ENCODE measurements at regions not wholly inside any gene's neighbourhood (a gene's known extent, or its start where the extent isn't known, plus 50 kb on each side); places are given as distances from the start of the nearest gene placed in this dataset.

- no peak for TF ChIP-seq TBL1XR1 (IDR thresholded peaks at IDR 0.05; ENCODE audit: low read depth, low read length)
- TF ChIP-seq ATF7 (IDR thresholded peaks at IDR 0.05; ENCODE audit: low read depth) = no peak
- no peak for TF ChIP-seq RBBP5 (conservative IDR thresholded peaks at IDR 0.05)
- TF ChIP-seq NFXL1 (IDR thresholded peaks at IDR 0.05; ENCODE audit: borderline replicate concordance) = no peak
- peak; percentile 88 to 95 (median 89) for TF ChIP-seq CTCF (IDR thresholded peaks at IDR 0.05 in 2 of 3, conservative IDR thresholded peaks at IDR 0.05 in 1 of 3; ENCODE audit: control insufficient read depth in 2 of 3, extremely low read depth in 1 of 3, insufficient read depth in 1 of 3, low read depth in 3 of 3, low read length in 3 of 3)
- no peak for TF ChIP-seq ZNF622 (IDR thresholded peaks at IDR 0.05)
- TF ChIP-seq KDM1A (IDR thresholded peaks at IDR 0.05; ENCODE audit: borderline replicate concordance) = no peak
- TF ChIP-seq SRF (IDR thresholded peaks at IDR 0.05; ENCODE audit: low read depth in 2 of 2, low read length in 2 of 2) = no peak
- peak; percentile 96 for TF ChIP-seq RAD21 (IDR thresholded peaks at IDR 0.05; ENCODE audit: insufficient read depth, low read depth, low read length)
- no peak for TF ChIP-seq ESRRA (IDR thresholded peaks at IDR 0.05; ENCODE audit: low read length)
- no peak for TF ChIP-seq ZBTB33 (IDR thresholded peaks at IDR 0.05)
- 0 out of 2 replicates have a peak, but pooled peaks have one; percentile 11 for TF ChIP-seq IKZF1 (conservative IDR thresholded peaks at IDR 0.05)
- TF ChIP-seq ZNF207 (IDR thresholded peaks at IDR 0.05; ENCODE audit: borderline replicate concordance) = no peak
- no peak for TF ChIP-seq BCL3 (IDR thresholded peaks at IDR 0.05; ENCODE audit: borderline replicate concordance, insufficient read depth, low read depth, low read length, poor library complexity, severe bottlenecking)
- TF ChIP-seq HCFC1 (IDR thresholded peaks at IDR 0.05; ENCODE audit: low read length) = no peak
- no peak for TF ChIP-seq ZBED1 (IDR thresholded peaks at IDR 0.05; ENCODE audit: borderline replicate concordance)
- no peak for TF ChIP-seq HDAC2 (IDR thresholded peaks at IDR 0.05)
- TF ChIP-seq SIN3A (IDR thresholded peaks at IDR 0.05; ENCODE audit: low read depth, low read length) = no peak
- TF ChIP-seq ZNF687 (IDR thresholded peaks at IDR 0.05) = no peak
- TF ChIP-seq BCL11A (IDR thresholded peaks at IDR 0.05; ENCODE audit: low read depth, low read length) = no peak
- no peak for TF ChIP-seq NFYB (IDR thresholded peaks at IDR 0.05; ENCODE audit: insufficient read depth, low read depth, low read length)
- no peak for TF ChIP-seq ZNF217 (IDR thresholded peaks at IDR 0.05)
- TF ChIP-seq CREB1 (IDR thresholded peaks at IDR 0.05; ENCODE audit: low read depth) = no peak
- peak; percentile 33; the same call in 1 of the 2 replicates for TF ChIP-seq RB1 (IDR thresholded peaks at IDR 0.05; ENCODE audit: borderline replicate concordance)
Measured at GRCh38 chr21:15483138-15483780, 246.5 kb upstream of the USP25 start (continued).
